ENCODE measurements at regions not wholly inside any gene's neighbourhood (a gene's known extent, or its start where the extent isn't known, plus 50 kb on each side); places are given as distances from the start of the nearest gene placed in this dataset.
A peak's percentile ranks its signal among the peaks of the same experiment; 100 is the strongest.
"Not testable (repeated sequence)": the region's sequence is repeated elsewhere in the genome, so short reads cannot be mapped to it uniquely, and the experiment has no call there.

GRCh38 chr6:170036916-170037315 is 254.0 kb downstream of the DLL1 start:
- Mint-ChIP-seq H3K27ac (no peak overlapping the region), H3K36me3 (ENCODE audit: insufficient read depth) (peaks cover 3% of the 10 kb centered on the region), H3K4me1 (ENCODE audit: low read depth) (peaks cover 17% of the 10 kb centered on the region), H3K27me3 (peaks cover 17% of the 10 kb centered on the region), H3K4me3 (ENCODE audit: low read depth) (no peak overlapping the region), H3K9me3 (ENCODE audit: low read depth) (peaks cover 8% of the 10 kb centered on the region)
- no peak for DNase-seq (ENCODE audit: low spot score, unreplicated experiment)
- TF ChIP-seq CTCF (IDR thresholded peaks at IDR 0.05; ENCODE audit: unreplicated experiment): no peak

- not testable (repeated sequence) for DNase-seq (ENCODE audit: low spot score, unreplicated experiment); H3K9me3 Mint-ChIP-seq (ENCODE audit: low read depth); H3K36me3 Mint-ChIP-seq (ENCODE audit: insufficient read depth); H3K27ac Mint-ChIP-seq; H3K4me3 Mint-ChIP-seq (ENCODE audit: low read depth)
- peaks cover 17% of the 10 kb centered on the region for H3K27me3 Mint-ChIP-seq
- H3K4me1 Mint-ChIP-seq (ENCODE audit: low read depth): peaks cover 20% of the 10 kb centered on the region
These were observed 254.5 kb downstream of the DLL1 start for GRCh38 chr6:170036367-170036766.

- Mint-ChIP-seq H3K4me1 (ENCODE audit: low read depth) (peaks cover 22% of the 10 kb centered on the region), H3K9me3 (ENCODE audit: low read depth) (peaks cover 8% of the 10 kb centered on the region), H3K36me3 (ENCODE audit: insufficient read depth) (peaks cover 3% of the 10 kb centered on the region), H3K27me3 (peaks cover 13% of the 10 kb centered on the region), H3K27ac (no peak overlapping the region), H3K4me3 (ENCODE audit: low read depth) (no peak overlapping the region)
- DNase-seq (ENCODE audit: low spot score, unreplicated experiment): no peak
- TF ChIP-seq CTCF (IDR thresholded peaks at IDR 0.05; ENCODE audit: unreplicated experiment): no peak
These were observed 255.0 kb downstream of the DLL1 start for GRCh38 chr6:170035901-170036304.

GRCh38 chr6:170035044-170035443 is 255.8 kb downstream of the DLL1 start:
- Mint-ChIP-seq H3K36me3 (ENCODE audit: insufficient read depth) (peaks cover 3% of the 10 kb centered on the region), H3K4me3 (ENCODE audit: low read depth) (no peak overlapping the region), H3K9me3 (ENCODE audit: low read depth) (peaks cover 8% of the 10 kb centered on the region), H3K4me1 (ENCODE audit: low read depth) (peaks cover 24% of the 10 kb centered on the region), H3K27me3 (peaks cover 10% of the 10 kb centered on the region), H3K27ac (no peak overlapping the region)
- no peak for TF ChIP-seq CTCF (IDR thresholded peaks at IDR 0.05; ENCODE audit: unreplicated experiment)
- DNase-seq (ENCODE audit: low spot score, unreplicated experiment): no peak

GRCh38 chr6:170034294-170034693 is 256.6 kb downstream of the DLL1 start:
- DNase-seq (ENCODE audit: low spot score, unreplicated experiment): no peak
- H3K4me3 Mint-ChIP-seq (ENCODE audit: low read depth): no peak overlapping the region
- peaks cover 10% of the 10 kb centered on the region for H3K27me3 Mint-ChIP-seq
- H3K36me3 Mint-ChIP-seq (ENCODE audit: insufficient read depth): peaks cover 3% of the 10 kb centered on the region
- peaks cover 8% of the 10 kb centered on the region for H3K9me3 Mint-ChIP-seq (ENCODE audit: low read depth)
- H3K4me1 Mint-ChIP-seq (ENCODE audit: low read depth): peaks cover 24% of the 10 kb centered on the region
- H3K27ac Mint-ChIP-seq: no peak overlapping the region
- TF ChIP-seq CTCF (IDR thresholded peaks at IDR 0.05; ENCODE audit: unreplicated experiment): no peak

- Mint-ChIP-seq H3K4me1 (ENCODE audit: low read depth) (peaks cover 24% of the 10 kb centered on the region), H3K4me3 (ENCODE audit: low read depth) (no peak overlapping the region)
These were observed 257.2 kb downstream of the DLL1 start for GRCh38 chr6:170033666-170034065.

More at GRCh38 chr6:170033666-170034065, 257.2 kb downstream of the DLL1 start:
- no peak for TF ChIP-seq CTCF (IDR thresholded peaks at IDR 0.05; ENCODE audit: unreplicated experiment)
- DNase-seq (ENCODE audit: low spot score, unreplicated experiment): no peak
- H3K36me3 Mint-ChIP-seq (ENCODE audit: insufficient read depth): peaks cover 3% of the 10 kb centered on the region
- peaks cover 7% of the 10 kb centered on the region for H3K27me3 Mint-ChIP-seq
- H3K9me3 Mint-ChIP-seq (ENCODE audit: low read depth): peaks cover 8% of the 10 kb centered on the region
- H3K27ac Mint-ChIP-seq: peak overlapping the region; percentile 39
